NCI-H2107 treated with DMSO at 0.1 percent for 48 hours (cell line): ENCODE measurements at regions not wholly inside any gene's neighbourhood (a gene's known extent, or its start where the extent isn't known, plus 50 kb on each side); places are given as distances from the start of the nearest gene placed in this dataset.

Experiments used
- DNase-seq: peaks from one replicate; lab custom pipeline; 2025; ENCODE audit not compliant: unreplicated experiment; lab: John Stamatoyannopoulos, UW

DNA sequence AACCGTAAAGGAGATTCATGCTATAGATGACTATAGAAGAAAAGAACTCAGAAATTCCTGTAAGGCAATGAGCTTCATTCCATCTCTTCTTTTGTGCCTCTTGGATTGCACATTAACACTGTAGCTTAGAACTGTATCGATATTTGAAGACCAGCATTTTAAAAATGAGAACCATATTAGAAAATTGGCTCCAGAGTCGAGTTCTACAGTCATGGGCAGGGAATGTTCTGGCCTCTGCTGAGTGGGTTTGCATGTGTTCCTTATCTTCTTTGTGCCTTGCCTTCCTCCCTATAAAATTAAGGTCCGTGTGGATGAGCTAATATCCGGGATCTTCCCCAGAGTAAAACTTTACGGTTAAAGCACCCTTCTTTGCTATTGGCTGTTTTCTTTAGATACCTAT is 77.4 kb upstream of the PLCL2 start:
- DNase-seq, result no peak

DNA sequence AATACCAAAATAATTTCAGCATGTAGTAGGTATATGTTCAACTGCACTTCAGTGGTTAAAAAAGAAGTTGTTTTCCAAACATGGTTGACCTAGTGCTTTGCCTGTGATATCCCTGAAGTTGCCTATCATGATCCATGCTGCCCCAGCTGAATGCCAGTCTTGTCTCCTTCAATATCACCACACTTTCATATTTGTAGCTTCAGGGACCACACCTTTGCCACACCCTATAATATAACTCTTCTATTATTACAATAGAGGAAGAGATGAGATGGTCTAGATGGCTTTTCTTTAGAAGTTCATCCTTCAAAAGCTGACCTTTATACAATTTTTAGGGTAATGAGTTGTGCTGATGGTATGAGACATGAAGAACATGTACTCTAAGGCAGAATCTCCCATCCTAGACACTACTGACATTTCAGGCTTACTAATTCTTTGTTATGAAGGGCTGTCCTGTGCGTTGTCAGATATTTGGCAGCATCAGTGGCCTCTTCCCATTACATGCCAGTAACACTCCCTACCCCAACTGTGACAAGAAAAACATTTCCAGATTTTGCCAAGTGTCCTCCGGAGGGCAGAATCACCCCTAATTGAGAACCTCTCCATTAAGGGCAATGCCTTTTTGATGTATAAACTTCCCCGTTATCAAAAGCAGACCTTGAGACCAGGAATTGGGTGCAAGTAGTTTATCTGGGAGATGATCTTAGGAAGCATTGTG is 76.2 kb upstream of the PLCL2 start:
- no peak for DNase-seq

- DNase-seq, result no peak
These were observed 75.3 kb upstream of the PLCL2 start for GRCh38 chr3:16809482-16809881.

DNA sequence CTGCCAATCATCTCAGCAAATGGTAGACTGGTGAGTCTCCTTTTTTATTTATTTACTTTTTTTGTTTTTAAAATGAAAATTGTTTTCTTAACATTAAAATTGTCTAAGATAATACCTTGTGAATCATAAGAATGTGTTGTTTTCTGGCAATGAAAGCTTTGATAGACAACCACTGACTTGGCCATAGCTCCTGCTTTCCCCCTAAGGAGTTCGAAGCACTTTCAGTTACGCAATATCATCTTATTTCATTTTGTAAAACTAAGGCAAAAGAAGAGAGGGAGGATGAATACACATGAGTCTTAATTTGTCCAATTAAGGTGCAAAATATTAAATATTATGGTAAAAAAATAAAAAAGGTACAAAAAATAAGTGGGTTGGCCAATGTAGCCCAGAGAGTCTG is 74.8 kb upstream of the PLCL2 start:
- no peak for DNase-seq

GRCh38 chr3:16810593-16811367 is 74.0 kb upstream of the PLCL2 start:
- no peak for DNase-seq

GRCh38 chr3:16811950-16812349 is 72.8 kb upstream of the PLCL2 start:
- no peak for DNase-seq

- no peak for DNase-seq
These were observed 71.4 kb upstream of the PLCL2 start for GRCh38 chr3:16813336-16813735.

GRCh38 chr3:16816048-16816780 is 68.5 kb upstream of the PLCL2 start:
- no peak for DNase-seq

DNA sequence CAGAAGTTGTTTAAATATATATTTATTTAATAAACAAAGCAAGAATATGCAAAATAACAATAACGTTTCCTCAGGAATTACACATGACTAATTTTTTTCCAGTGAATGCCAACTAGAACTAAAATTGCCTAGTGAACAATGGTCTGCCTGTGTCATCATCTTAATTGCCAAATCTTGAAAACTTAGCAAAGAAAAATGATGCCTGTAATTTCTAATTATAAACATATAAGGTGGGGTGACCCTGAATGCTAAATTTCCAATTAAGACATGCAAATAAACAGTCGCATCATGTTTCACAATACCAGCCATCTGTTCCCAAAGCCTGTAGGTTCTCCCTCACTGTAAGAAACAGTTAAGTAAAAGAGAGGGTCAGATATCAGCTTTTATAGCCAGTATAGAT is 67.6 kb upstream of the PLCL2 start:
- DNase-seq, result no peak

- DNase-seq, result no peak
These were observed 66.6 kb upstream of the PLCL2 start for GRCh38 chr3:16818194-16818593.

GRCh38 chr3:16818945-16819344 is 65.8 kb upstream of the PLCL2 start:
- DNase-seq, result no peak

DNA sequence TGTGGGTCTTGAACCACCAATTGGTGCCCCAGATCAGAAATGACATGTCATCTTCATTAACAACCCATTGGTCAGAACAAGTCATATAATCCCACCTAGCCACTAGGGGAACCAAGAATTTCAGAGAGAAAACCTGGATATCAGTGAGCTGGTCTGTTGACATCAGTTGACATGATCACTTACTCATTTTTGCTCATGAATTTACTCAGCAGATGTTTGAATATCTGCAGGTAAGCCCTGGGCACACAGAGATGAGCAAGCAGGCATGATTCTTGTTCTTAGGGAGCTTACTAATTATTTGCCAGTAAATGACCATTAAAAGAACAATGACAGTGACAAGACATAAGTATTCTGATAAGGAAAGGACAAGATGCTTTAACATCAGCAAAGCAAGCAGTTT is 64.3 kb upstream of the PLCL2 start:
- no peak for DNase-seq

- DNase-seq, result no peak
These were observed 63.7 kb upstream of the PLCL2 start for GRCh38 chr3:16821053-16821452.

- no peak for DNase-seq
These were observed 60.6 kb upstream of the PLCL2 start for GRCh38 chr3:16824081-16824696.

- DNase-seq, result no peak
These were observed 59.0 kb upstream of the PLCL2 start for GRCh38 chr3:16825617-16826204.

- DNase-seq, result no peak
These were observed 55.9 kb upstream of the PLCL2 start for GRCh38 chr3:16828815-16829214.

GRCh38 chr3:16831846-16832245 is 52.9 kb upstream of the PLCL2 start:
- no peak for DNase-seq

- DNase-seq, result no peak
These were observed 50.5 kb upstream of the PLCL2 start for GRCh38 chr3:16834214-16834613.

- no peak for DNase-seq
These were observed 50.0 kb upstream of the PLCL2 start for GRCh38 chr3:16834753-16835152.
